ENCODE measurements at regions not wholly inside any gene's neighbourhood (a gene's known extent, or its start where the extent isn't known, plus 50 kb on each side); places are given as distances from the start of the nearest gene placed in this dataset.
A peak's percentile ranks its signal among the peaks of the same experiment; 100 is the strongest.

DNA sequence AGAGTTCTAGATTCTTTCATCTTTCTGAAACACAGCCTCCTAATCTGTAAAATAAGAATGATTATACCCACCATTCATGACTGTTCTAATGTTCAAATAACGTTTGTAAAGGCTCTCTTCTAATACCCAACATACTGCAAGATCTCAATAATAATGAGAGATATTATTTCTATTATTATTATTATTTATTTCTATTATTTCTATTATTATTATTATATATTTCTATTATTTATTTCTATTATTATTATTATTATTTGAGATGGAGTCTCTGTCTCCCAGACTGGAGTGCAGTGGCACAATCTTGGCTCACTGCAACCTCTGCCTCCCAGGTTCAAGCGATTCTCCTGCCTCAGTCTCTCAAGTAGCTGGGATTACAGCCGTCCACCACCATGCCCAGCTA lies 395.5 kb downstream of the EFNB2 start:
- no peak for DNase-seq (ENCODE audit: low read depth)

- no peak for DNase-seq (ENCODE audit: low read depth)
These were observed 396.1 kb downstream of the EFNB2 start for GRCh38 chr13:106139377-106139776.

- DNase-seq (ENCODE audit: low read depth) = no peak
These were observed 396.8 kb downstream of the EFNB2 start for GRCh38 chr13:106138620-106139019.

DNA sequence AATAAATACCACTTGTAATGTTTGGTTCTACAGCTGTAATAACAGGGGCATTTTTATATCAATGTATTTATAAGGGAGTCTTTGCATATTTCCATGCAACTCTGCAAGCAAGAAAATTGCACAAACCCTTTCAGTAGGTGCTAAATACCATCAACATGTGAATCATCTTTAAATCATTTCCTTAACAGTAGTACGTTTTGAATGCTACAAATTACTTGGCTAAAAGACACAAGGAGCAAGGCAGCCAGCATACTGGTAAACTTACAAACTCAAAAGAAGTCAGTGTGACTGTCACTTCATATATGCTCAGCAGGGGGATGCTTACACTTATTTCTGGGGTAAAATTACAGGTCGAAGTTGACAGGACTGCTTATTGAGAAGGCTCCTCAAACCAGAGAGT lies 402.4 kb downstream of the EFNB2 start:
- DNase-seq (ENCODE audit: low read depth) = no peak

- no peak for DNase-seq (ENCODE audit: low read depth)
These were observed 403.2 kb downstream of the EFNB2 start for GRCh38 chr13:106132216-106132615.

DNA sequence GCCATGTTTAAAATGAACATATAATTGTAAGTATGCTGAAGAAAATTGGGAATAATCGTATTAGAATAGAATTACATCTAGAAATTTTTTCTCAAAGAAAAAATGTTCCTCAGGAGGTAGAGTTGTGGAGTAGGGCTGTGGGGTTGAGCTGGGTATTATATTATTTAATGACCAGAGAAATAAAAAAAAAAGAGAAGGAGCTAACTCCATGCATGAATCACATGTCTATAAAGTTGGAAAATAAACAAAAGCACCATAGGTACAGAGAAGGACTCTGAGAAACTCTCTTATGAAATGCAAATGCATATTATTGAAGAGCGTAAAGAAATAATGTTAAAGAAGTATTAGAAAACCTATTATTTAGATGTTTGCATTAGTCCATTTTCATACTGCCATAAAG lies 405.5 kb downstream of the EFNB2 start:
- no peak for DNase-seq (ENCODE audit: low read depth)

DNA sequence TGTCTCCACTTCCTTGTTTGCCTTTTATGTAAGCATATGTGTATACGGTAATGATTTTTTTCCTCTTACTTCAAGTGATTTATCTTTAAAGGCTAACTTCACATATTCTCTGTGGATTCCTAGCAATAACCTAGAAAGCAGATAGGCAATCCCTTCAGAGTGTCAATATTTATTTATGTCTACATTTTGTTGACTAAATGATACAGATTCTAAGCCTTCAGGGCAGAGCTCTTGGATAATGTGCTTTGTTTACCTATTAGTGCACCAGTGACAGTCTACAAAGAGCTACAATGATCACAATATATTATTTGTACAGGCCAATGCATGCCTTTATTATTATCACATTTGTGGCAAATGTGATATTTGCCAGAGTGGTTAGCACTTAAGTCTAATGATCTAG lies 406.2 kb downstream of the EFNB2 start:
- DNase-seq (ENCODE audit: low read depth) = no peak

GRCh38 chr13:106122234-106122633 lies 413.2 kb downstream of the EFNB2 start:
- DNase-seq (ENCODE audit: low read depth) = no peak

GRCh38 chr13:106121173-106121754 lies 414.2 kb downstream of the EFNB2 start:
- DNase-seq (ENCODE audit: low read depth) = no peak

DNA sequence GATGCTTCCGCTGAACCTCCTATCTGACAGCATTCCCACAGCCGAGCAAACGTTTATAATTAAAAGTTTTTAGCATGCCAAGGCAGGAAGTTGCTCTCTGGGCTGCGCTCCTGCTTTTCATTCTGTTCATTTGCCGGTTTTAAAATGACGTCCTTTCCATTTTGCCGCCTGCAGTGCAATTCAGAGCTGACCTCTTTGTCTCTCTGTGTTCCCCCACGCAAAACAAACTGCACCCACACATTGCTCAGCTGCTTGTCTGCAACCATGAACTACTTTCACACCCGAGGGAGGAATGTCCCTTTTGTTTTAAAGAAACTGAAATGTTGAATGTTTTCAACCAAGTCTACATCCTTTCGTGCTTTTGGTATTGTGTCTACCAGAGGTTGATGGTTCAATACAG lies 416.5 kb downstream of the EFNB2 start:
- no peak for DNase-seq (ENCODE audit: low read depth)

- no peak for DNase-seq (ENCODE audit: low read depth)
These were observed 417.4 kb downstream of the EFNB2 start for GRCh38 chr13:106118050-106118449.

GRCh38 chr13:106117640-106118039 lies 417.8 kb downstream of the EFNB2 start:
- DNase-seq (ENCODE audit: low read depth) = no peak

DNA sequence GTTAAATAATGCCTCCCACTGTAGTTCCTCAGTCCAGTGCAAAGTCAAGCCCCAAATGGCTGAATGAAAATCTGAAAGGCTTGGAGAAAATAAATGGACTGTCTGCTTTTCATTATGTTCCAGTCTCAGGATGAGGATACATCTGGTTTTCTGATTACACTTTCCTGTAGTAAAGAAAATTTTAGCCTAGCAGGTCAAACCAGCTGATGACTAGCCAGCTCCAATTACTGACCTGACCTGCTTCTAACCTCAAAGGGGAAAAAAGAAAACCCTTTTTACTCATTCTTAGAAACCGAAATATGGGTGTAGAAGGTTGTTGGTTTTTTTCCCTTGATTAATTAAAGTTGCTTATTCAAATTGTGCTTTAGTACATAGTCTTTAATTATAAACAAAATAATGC lies 418.4 kb downstream of the EFNB2 start:
- peak; percentile 14 for DNase-seq (ENCODE audit: low read depth)

- no peak for DNase-seq (ENCODE audit: low read depth)
These were observed 420.4 kb downstream of the EFNB2 start for GRCh38 chr13:106115081-106115480.

- no peak for DNase-seq (ENCODE audit: low read depth)
These were observed 421.7 kb downstream of the EFNB2 start for GRCh38 chr13:106113796-106114195.

GRCh38 chr13:106112191-106112590 lies 423.3 kb downstream of the EFNB2 start:
- no peak for DNase-seq (ENCODE audit: low read depth)

DNA sequence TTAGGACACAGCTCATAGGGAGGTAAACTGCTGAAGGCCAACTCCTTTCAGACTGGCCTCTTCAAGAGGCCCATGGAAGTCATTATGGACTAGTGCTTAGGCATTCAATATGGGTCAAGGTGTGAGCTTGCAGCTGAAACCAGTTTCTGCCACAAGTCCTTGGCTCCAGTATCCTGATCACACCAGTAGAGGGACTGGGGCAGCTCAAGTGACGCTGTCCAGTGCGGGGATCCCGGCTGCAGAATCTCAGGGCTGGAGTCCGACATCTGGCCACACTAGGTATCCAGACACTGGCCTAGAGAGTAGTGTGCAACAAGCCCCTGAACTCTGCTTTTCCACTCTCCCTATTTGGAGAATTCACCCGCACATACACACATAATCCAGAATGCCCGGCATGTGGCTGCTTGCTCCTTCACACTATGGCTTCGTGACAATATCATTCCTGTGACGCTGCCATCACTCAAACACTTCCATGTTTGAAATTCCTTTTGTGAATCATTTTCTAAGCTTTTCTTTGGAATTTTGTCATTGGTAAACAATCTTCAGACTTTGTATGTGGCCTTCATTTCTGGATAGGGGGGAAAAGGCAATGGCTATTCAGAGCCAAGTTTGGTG lies 425.1 kb downstream of the EFNB2 start:
- DNase-seq (ENCODE audit: low read depth) = no peak

DNA sequence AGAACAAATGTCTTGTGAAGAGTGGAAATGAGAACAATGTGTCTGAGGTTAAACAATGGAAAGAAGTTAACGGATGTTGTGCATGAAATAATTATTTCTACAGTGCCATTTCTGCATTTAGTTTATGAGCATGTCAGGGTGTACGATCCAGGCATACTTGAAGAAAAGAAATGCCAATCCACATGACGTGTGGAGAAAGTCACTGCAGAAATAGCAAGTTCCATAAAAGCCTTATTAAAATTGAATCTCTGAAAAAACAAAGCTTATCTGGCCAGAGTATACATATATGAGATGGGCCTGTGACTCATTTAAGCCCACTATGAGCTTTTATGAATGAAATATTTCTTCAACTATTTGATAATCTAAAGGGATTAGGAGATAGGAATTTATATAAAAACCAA lies 426.1 kb downstream of the EFNB2 start:
- no peak for DNase-seq (ENCODE audit: low read depth)

- DNase-seq (ENCODE audit: low read depth) = no peak
These were observed 427.1 kb downstream of the EFNB2 start for GRCh38 chr13:106108346-106108745.

- no peak for DNase-seq (ENCODE audit: low read depth)
These were observed 428.4 kb downstream of the EFNB2 start for GRCh38 chr13:106107061-106107460.

- DNase-seq (ENCODE audit: low read depth) = no peak
These were observed 430.3 kb downstream of the EFNB2 start for GRCh38 chr13:106105153-106105552.

DNA sequence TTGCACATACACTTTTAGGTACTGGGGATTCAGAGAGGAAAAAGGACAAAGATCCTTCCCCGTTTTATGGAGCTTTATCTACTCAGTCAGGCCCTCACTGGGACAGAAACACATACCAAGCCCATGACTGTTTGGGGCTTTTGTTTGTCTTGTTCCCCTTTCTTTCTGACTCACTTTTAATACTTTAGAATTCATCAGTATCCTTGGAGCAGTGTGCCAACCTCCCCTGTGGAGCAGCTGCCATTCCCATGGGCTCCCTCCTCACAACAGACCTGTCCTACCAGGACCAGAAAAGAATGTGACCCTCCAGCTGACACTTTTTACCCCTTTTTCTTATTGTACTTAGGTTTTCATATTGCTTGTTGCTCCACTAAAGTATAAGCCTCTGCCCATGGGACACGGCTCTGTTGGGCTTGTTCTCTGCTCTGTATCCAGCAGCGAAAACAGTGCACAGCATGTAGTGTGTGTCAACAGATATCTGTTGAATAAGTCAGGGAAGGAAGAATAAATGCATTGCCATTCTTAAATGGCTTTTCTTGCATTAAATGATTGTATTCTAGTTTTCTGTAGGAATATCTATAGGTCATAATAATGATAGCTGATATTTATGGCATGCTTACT lies 431.1 kb downstream of the EFNB2 start:
- DNase-seq (ENCODE audit: low read depth) = peak; percentile 64

GRCh38 chr13:106103779-106104178 lies 431.7 kb downstream of the EFNB2 start:
- DNase-seq (ENCODE audit: low read depth) = peak; percentile 61

All from myocyte (in vitro differentiated cells).